ENCODE measurements at regions not wholly inside any gene's neighbourhood (a gene's known extent, or its start where the extent isn't known, plus 50 kb on each side); places are given as distances from the start of the nearest gene placed in this dataset.

GRCh38 chr10:130400890-130401289 lies 264.7 kb downstream of the GLRX3 start:
- DNase-seq (ENCODE audit: low read depth) = no peak

GRCh38 chr10:130401860-130402765 lies 265.9 kb downstream of the GLRX3 start:
- DNase-seq (ENCODE audit: low read depth) = no peak

- DNase-seq (ENCODE audit: low read depth) = no peak
Observed at GRCh38 chr10:130403153-130404075, 267.2 kb downstream of the GLRX3 start.

- no peak for DNase-seq (ENCODE audit: low read depth)
Observed at GRCh38 chr10:130404476-130405055, 268.4 kb downstream of the GLRX3 start.

- no peak for DNase-seq (ENCODE audit: low read depth)
Observed at GRCh38 chr10:130407052-130407451, 270.9 kb downstream of the GLRX3 start.

GRCh38 chr10:130409331-130409730 lies 273.1 kb downstream of the GLRX3 start:
- DNase-seq (ENCODE audit: low read depth) = no peak

- no peak for DNase-seq (ENCODE audit: low read depth)
Observed at GRCh38 chr10:130409931-130410330, 273.7 kb downstream of the GLRX3 start.

GRCh38 chr10:130411496-130412085 lies 275.4 kb downstream of the GLRX3 start:
- DNase-seq (ENCODE audit: low read depth) = no peak

GRCh38 chr10:130412317-130412716 lies 276.1 kb downstream of the GLRX3 start:
- DNase-seq (ENCODE audit: low read depth) = no peak

GRCh38 chr10:130416334-130417150 lies 280.4 kb downstream of the GLRX3 start:
- no peak for DNase-seq (ENCODE audit: low read depth)

GRCh38 chr10:130418731-130419130 lies 282.5 kb downstream of the GLRX3 start:
- DNase-seq (ENCODE audit: low read depth) = no peak

- no peak for DNase-seq (ENCODE audit: low read depth)
Observed at GRCh38 chr10:130421909-130422308, 285.7 kb downstream of the GLRX3 start.

- DNase-seq (ENCODE audit: low read depth) = no peak
Observed at GRCh38 chr10:130422366-130423324, 286.5 kb downstream of the GLRX3 start.

- no peak for DNase-seq (ENCODE audit: low read depth)
Observed at GRCh38 chr10:130423455-130424305, 287.5 kb downstream of the GLRX3 start.

- DNase-seq (ENCODE audit: low read depth) = no peak
Observed at GRCh38 chr10:130424418-130424817, 288.2 kb downstream of the GLRX3 start.

GRCh38 chr10:130425169-130425568 lies 289.0 kb downstream of the GLRX3 start:
- no peak for DNase-seq (ENCODE audit: low read depth)

- no peak for DNase-seq (ENCODE audit: low read depth)
Observed at GRCh38 chr10:130425881-130426435, 289.8 kb downstream of the GLRX3 start.

GRCh38 chr10:130427216-130427722 lies 291.1 kb downstream of the GLRX3 start:
- peak; percentile 0 for DNase-seq (ENCODE audit: low read depth)

Data from myocyte (in vitro differentiated cells).